ENCODE measurements at regions not wholly inside any gene's neighbourhood (a gene's known extent, or its start where the extent isn't known, plus 50 kb on each side); places are given as distances from the start of the nearest gene placed in this dataset.

GRCh38 chr3:178189854-178190253 lies 346.4 kb upstream of the KCNMB2 start:
- H3K56ac ChIP-seq (replicated peaks; ENCODE audit: insufficient read length, low read depth, low read length) = no peak overlapping the region
- POLR2A ChIA-PET (ENCODE audit: partially characterized antibody) = no interaction called here
- no peak overlapping the region for H4K91ac ChIP-seq (replicated peaks; ENCODE audit: insufficient read length, low read length)
- peaks cover 0 to 3% (median 0%) of the 10 kb centered on the region in 4 experiments; a peak in 2 of 7 replicates for H3K4me1 ChIP-seq (replicated peaks in 1 of 4; ENCODE audit: control insufficient read depth in 3 of 4, insufficient read depth in 4 of 4, low read length in 3 of 4)
- H3K14ac ChIP-seq (ENCODE audit: insufficient read length) = no peak overlapping the region
- 80% methylated on average over 3 of the region's 3 CpGs; no CpG with 5 or more reads in 1 of the 2 experiments for WGBS, 2 experiments (ENCODE audit: extremely low coverage in 1 of 2, insufficient coverage in 1 of 2, insufficient read length in 1 of 2, insufficient replicate concordance in 2 of 2, low coverage in 1 of 2, low lambda C conversion rate in 2 of 2, missing lambda C conversion rate in 1 of 2)
- no peak for TF ChIP-seq GABPA (IDR thresholded peaks at IDR 0.05; ENCODE audit: borderline replicate concordance, insufficient read depth, low read length)
- no peak overlapping the region for H2BK12ac ChIP-seq (ENCODE audit: low read depth, low read length)
- no peaks in the 10 kb centered on the region for H3K9me3 ChIP-seq (ENCODE audit: insufficient read depth in 2 of 2, low read depth in 1 of 2, low read length in 1 of 2)
- H3K23ac ChIP-seq (ENCODE audit: insufficient read length) = no peak overlapping the region
- no peak overlapping the region for H3K4me3 ChIP-seq (ENCODE audit: extremely low read depth in 1 of 4, insufficient read depth in 2 of 4, low read depth in 3 of 4, low read length in 4 of 4)
- H2BK120ac ChIP-seq (replicated peaks; ENCODE audit: low read depth, low read length) = no peak overlapping the region
- H4K20me1 ChIP-seq (replicated peaks in 1 of 2; ENCODE audit: control insufficient read depth in 1 of 2, insufficient read depth in 2 of 2, low read length in 2 of 2) = no peaks in the 10 kb centered on the region
- H3K9ac ChIP-seq (replicated peaks in 1 of 4; ENCODE audit: extremely low read depth in 1 of 4, low read depth in 3 of 4, low read length in 3 of 4) = no peak overlapping the region
- no peak overlapping the region for H3K4ac ChIP-seq (replicated peaks; ENCODE audit: insufficient read length, low read depth, low read length)
- no peak overlapping the region for H2BK15ac ChIP-seq (ENCODE audit: low read length)
- H3K79me2 ChIP-seq (ENCODE audit: control insufficient read depth in 1 of 2, insufficient read depth in 2 of 2, low read length in 2 of 2) = no peaks in the 10 kb centered on the region
- no peak overlapping the region for H4K5ac ChIP-seq (ENCODE audit: insufficient read length, low read depth, low read length)
- CTCF ChIA-PET (ENCODE audit: partially characterized antibody) = interaction anchor here (0.5 kb wide), 1 partner anchor 408 kb away, joined by 3 read pairs; no protein-coding TSS in a partner anchor
- no peak overlapping the region for H2AK5ac ChIP-seq (ENCODE audit: low read depth, low read length)
- H3K27me3 ChIP-seq (replicated peaks in 1 of 4; ENCODE audit: control insufficient read depth in 3 of 4, extremely low read depth in 1 of 4, insufficient read depth in 3 of 4, low read length in 3 of 4) = no peaks in the 10 kb centered on the region
- no peaks in the 10 kb centered on the region for H3K36me3 ChIP-seq (ENCODE audit: control insufficient read depth in 2 of 4, insufficient read depth in 4 of 4, low read length in 3 of 4)
- H2BK5ac ChIP-seq (ENCODE audit: low read depth, low read length) = no peak overlapping the region
- FAIRE-seq (no peak), DNase-seq (ENCODE audit: low read depth in 1 of 2, low spot score in 2 of 2) (no peak)
- H3K18ac ChIP-seq (ENCODE audit: extremely low read depth, low read length) = no peak overlapping the region
- no peak overlapping the region for H2BK20ac ChIP-seq (ENCODE audit: low read length)
- no peaks in the 10 kb centered on the region for H3K79me1 ChIP-seq (ENCODE audit: low read depth, low read length)
- H3K27ac ChIP-seq (ENCODE audit: low read depth, low read length) = no peak overlapping the region
- no peaks in the 10 kb centered on the region; the same call in 1 of the 2 replicates for H3K23me2 ChIP-seq (ENCODE audit: low read depth, low read length)
- no peak overlapping the region for H4K8ac ChIP-seq (ENCODE audit: extremely low read depth, insufficient read depth, low read length)
- H3K4me2 ChIP-seq (ENCODE audit: insufficient read depth in 1 of 2, low read depth in 2 of 2, low read length in 2 of 2) = no peak overlapping the region; a peak in 1 of 4 replicates
- 0 out of 2 replicates have a peak overlapping the region, but pooled peaks have one; percentile 28 for H2AFZ ChIP-seq (ENCODE audit: low read length)
